ENCODE measurements at regions not wholly inside any gene's neighbourhood (a gene's known extent, or its start where the extent isn't known, plus 50 kb on each side); places are given as distances from the start of the nearest gene placed in this dataset.
A peak's percentile ranks its signal among the peaks of the same experiment; 100 is the strongest.

DNA sequence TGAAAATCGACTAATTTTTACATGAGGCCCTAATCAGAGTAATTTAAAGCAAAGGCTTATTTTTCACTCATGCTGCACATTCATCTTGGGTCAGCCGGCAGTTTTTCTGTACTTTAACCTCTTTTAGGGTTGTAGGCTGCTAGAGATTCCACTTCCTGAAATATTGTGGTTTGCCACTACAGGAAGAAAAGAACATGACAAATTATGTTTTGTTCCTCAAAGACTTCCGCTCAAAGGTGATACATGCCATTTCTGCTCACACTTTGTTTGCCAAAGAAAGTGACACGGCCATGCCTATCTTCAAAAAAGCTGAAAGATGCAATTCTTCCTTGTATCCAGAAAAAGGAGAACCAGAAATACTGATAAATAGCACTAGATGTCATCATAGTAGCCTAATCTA lies 183.4 kb upstream of the PPFIA2 start:
- H3K4me3 Mint-ChIP-seq = peak overlapping the region; percentile 58
- peak; percentile 26 for DNase-seq
- CTCF ChIA-PET = interaction anchor here (0.9 to 1.0 kb wide), 2 partner anchors 13 to 130 kb away, joined by 3 to 4 read pairs; no protein-coding TSS in a partner anchor
- no peaks in the 10 kb centered on the region for H3K27me3 Mint-ChIP-seq
- H3K27ac Mint-ChIP-seq = peak overlapping the region; percentile 88
- H3K9me3 Mint-ChIP-seq = peaks cover 5% of the 10 kb centered on the region
- peaks cover 3% of the 10 kb centered on the region for H3K36me3 Mint-ChIP-seq
- peaks cover 46% of the 10 kb centered on the region for H3K4me1 Mint-ChIP-seq

GRCh38 chr12:81930037-81930436 lies 170.9 kb upstream of the PPFIA2 start:
- no peaks in the 10 kb centered on the region for H3K9me3 Mint-ChIP-seq
- no peak overlapping the region for H3K27ac Mint-ChIP-seq
- CTCF ChIA-PET = no interaction called here
- H3K36me3 Mint-ChIP-seq = no peaks in the 10 kb centered on the region
- H3K4me1 Mint-ChIP-seq = no peaks in the 10 kb centered on the region
- no peak for DNase-seq
- H3K27me3 Mint-ChIP-seq = no peaks in the 10 kb centered on the region
- no peak overlapping the region for H3K4me3 Mint-ChIP-seq

GRCh38 chr12:81896771-81897170 lies 137.6 kb upstream of the PPFIA2 start:
- no peaks in the 10 kb centered on the region for H3K4me1 Mint-ChIP-seq
- peaks cover 31% of the 10 kb centered on the region for H3K9me3 Mint-ChIP-seq
- DNase-seq = no peak
- no peaks in the 10 kb centered on the region for H3K27me3 Mint-ChIP-seq
- H3K27ac Mint-ChIP-seq = no peak overlapping the region
- no peaks in the 10 kb centered on the region for H3K36me3 Mint-ChIP-seq
- CTCF ChIA-PET = interaction anchor here (1.6 kb wide), 1 partner anchor 11 kb away, joined by 3 read pairs; no protein-coding TSS in a partner anchor
- H3K4me3 Mint-ChIP-seq = no peak overlapping the region

DNA sequence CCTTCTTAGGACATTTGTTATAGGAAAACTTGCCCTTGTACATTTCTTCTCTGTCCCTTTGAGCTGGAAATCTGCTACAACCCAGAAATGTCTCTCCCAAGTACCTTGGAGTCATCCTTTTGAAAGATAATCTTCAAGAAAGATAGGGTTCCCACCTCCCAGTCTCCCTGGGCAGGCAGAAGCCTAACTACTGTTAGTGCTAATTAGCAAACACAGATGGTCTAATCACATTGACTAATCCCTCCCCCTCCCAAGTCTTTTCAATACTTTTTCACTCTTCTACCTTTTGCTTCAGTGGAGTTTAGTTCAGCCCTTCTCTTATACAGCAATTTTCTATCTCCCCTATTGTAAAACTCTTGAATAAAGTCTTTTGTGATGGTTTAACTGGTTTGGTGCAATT lies 129.8 kb upstream of the PPFIA2 start:
- Mint-ChIP-seq H3K9me3 (peaks cover 3% of the 10 kb centered on the region), H3K4me1 (no peaks in the 10 kb centered on the region), H3K4me3 (no peak overlapping the region), H3K36me3 (no peaks in the 10 kb centered on the region), H3K27me3 (no peaks in the 10 kb centered on the region), H3K27ac (no peak overlapping the region)
- CTCF ChIA-PET = no interaction called here
- no peak for DNase-seq

DNA sequence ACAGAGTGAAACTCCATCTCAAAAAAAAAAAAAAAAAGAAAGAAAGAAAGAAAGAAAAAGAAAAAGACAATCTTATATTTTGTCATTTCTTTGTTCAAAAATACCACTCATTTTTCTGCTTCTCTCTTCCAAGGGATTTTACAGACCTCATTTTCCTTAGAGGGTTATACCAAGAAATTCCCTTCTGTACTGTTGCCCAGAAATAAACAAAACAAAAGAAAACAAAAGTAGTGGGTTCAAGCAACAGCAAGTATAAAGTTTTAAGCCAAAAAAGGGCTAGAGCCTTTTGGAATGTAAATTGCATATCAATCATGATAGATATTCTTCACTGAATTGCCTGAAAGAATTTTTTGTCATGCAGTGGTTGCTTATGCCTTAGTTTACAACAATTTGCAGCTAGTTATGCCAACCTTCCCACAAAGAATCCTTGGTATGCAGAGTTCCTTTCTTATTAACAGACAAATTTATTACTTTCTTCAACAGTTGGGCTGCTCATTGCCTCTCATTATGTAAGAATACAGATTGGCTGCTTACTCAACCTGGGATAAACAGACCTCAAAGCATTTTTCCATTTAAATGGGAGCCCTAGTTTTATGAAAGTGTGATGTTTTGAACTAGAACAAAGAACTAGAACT lies 129.1 kb upstream of the PPFIA2 start:
- no peak for DNase-seq
- CTCF ChIA-PET = no interaction called here
- Mint-ChIP-seq H3K4me3 (no peak overlapping the region), H3K27me3 (no peaks in the 10 kb centered on the region), H3K36me3 (no peaks in the 10 kb centered on the region), H3K4me1 (no peaks in the 10 kb centered on the region), H3K27ac (no peak overlapping the region), H3K9me3 (peaks cover 3% of the 10 kb centered on the region)

GRCh38 chr12:81874586-81874985 lies 115.4 kb upstream of the PPFIA2 start:
- no peaks in the 10 kb centered on the region for H3K27me3 Mint-ChIP-seq
- H3K27ac Mint-ChIP-seq = no peak overlapping the region
- no peaks in the 10 kb centered on the region for H3K9me3 Mint-ChIP-seq
- no peak for DNase-seq
- CTCF ChIA-PET = no interaction called here
- H3K36me3 Mint-ChIP-seq = no peaks in the 10 kb centered on the region
- no peak overlapping the region for H3K4me3 Mint-ChIP-seq
- no peaks in the 10 kb centered on the region for H3K4me1 Mint-ChIP-seq

GRCh38 chr12:81874166-81874565 lies 115.0 kb upstream of the PPFIA2 start:
- H3K27ac Mint-ChIP-seq = no peak overlapping the region
- H3K9me3 Mint-ChIP-seq = no peaks in the 10 kb centered on the region
- DNase-seq = no peak
- no peaks in the 10 kb centered on the region for H3K36me3 Mint-ChIP-seq
- no peaks in the 10 kb centered on the region for H3K4me1 Mint-ChIP-seq
- no peaks in the 10 kb centered on the region for H3K27me3 Mint-ChIP-seq
- no peak overlapping the region for H3K4me3 Mint-ChIP-seq
- CTCF ChIA-PET = no interaction called here

DNA sequence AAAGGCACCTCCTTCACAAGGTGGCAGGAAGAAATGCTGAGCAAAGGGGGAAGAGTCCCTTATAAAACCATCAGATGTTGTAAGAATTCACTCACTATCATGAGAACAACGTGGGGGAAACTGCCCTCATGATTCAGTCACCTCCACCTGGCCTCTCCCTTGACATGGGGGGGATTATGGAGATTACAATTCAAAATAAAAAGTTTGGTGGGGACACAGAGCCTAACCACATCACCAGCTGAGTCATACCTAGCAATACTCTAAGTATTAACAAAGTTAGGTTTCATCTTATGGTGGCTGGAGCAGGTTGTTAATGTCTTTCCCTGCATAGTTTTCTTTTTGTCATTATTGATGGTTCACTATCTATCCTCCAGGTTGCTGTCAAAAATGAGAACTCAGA lies 113.2 kb upstream of the PPFIA2 start:
- DNase-seq = no peak
- no peaks in the 10 kb centered on the region for H3K9me3 Mint-ChIP-seq
- CTCF ChIA-PET = no interaction called here

DNA sequence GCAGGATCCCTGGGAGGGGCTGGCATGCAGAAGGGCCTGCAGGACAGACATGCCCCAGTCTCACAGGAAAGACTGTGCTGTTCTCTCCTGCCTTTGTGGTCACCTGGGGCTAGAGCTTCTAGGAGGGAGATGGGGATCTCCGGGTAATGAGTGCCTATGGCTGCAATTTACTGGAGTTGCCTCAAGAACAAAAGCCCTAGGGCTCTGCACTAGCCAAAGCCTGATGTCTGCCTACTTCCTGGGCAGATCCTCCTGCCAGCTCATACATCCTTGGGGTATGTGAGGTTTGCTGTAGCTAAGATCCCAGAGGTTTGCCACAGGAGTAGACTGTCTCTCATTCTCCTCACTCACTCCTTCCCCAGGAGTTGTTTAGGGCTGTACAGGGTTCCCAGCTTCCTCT lies 106.9 kb upstream of the PPFIA2 start:
- no peaks in the 10 kb centered on the region for H3K4me1 Mint-ChIP-seq
- no peaks in the 10 kb centered on the region for H3K9me3 Mint-ChIP-seq
- H3K27ac Mint-ChIP-seq = no peak overlapping the region
- DNase-seq = no peak
- H3K4me3 Mint-ChIP-seq = no peak overlapping the region
- H3K36me3 Mint-ChIP-seq = no peaks in the 10 kb centered on the region
- CTCF ChIA-PET = no interaction called here
- H3K27me3 Mint-ChIP-seq = no peaks in the 10 kb centered on the region

More for the DNA sequence above, 113.2 kb upstream of the PPFIA2 start:
- Mint-ChIP-seq H3K36me3 (no peaks in the 10 kb centered on the region), H3K27ac (no peak overlapping the region), H3K4me1 (no peaks in the 10 kb centered on the region), H3K27me3 (no peaks in the 10 kb centered on the region), H3K4me3 (no peak overlapping the region)

DNA sequence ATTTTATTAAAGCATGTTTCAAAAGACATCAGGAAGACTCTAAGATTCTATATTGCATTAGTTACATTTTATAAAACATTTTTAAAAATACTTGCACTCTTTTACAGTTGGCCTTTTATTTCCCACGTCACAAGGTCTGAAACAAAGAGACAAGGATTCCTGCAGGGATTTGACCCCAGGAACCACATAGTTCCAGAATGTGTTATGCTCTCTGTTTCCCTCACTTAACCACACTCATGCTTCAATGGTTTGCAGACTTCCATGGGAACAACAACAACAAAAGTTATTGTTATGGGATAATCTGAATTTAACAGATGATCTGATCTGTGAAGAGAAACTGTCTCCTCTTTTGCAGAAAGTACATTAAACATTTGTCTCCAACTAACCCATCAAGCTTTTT lies 104.3 kb upstream of the PPFIA2 start:
- Mint-ChIP-seq H3K4me3 (no peak overlapping the region), H3K4me1 (no peaks in the 10 kb centered on the region), H3K27me3 (no peaks in the 10 kb centered on the region), H3K27ac (no peak overlapping the region), H3K36me3 (no peaks in the 10 kb centered on the region), H3K9me3 (no peaks in the 10 kb centered on the region)
- CTCF ChIA-PET = interaction anchor here (0.6 kb wide), 1 partner anchor 265 kb away, joined by 5 read pairs; no protein-coding TSS in a partner anchor
- no peak for DNase-seq

GRCh38 chr12:81859521-81859920 lies 100.4 kb upstream of the PPFIA2 start:
- H3K4me3 Mint-ChIP-seq = no peak overlapping the region
- H3K36me3 Mint-ChIP-seq = no peaks in the 10 kb centered on the region
- no peaks in the 10 kb centered on the region for H3K27me3 Mint-ChIP-seq
- CTCF ChIA-PET = interaction anchor here (0.6 kb wide), 1 partner anchor 24 kb away, joined by 3 read pairs; no protein-coding TSS in a partner anchor
- no peak overlapping the region for H3K27ac Mint-ChIP-seq
- H3K9me3 Mint-ChIP-seq = no peaks in the 10 kb centered on the region
- H3K4me1 Mint-ChIP-seq = no peaks in the 10 kb centered on the region
- DNase-seq = no peak

DNA sequence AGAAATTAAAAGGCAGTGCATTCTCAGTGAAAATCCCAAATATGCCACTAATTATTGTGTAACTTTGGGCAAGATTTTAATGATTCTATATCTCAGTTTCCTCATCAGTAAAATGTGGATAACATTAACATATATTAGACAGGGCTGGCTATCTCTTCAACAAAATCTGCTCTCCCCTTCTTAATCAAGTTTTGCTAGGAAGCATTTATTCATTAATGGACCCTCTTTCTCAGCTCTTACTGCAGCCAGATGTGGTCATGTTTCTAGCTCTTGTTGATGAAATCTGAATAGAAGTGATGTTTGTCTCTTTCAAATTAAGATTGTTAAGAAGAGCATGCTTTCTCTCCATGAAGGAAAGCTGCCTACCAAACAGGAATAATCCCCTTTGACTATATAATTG lies 84.4 kb upstream of the PPFIA2 start:
- no peak for DNase-seq
- Mint-ChIP-seq H3K27ac (no peak overlapping the region), H3K4me1 (no peaks in the 10 kb centered on the region), H3K9me3 (no peaks in the 10 kb centered on the region), H3K4me3 (no peak overlapping the region), H3K27me3 (no peaks in the 10 kb centered on the region), H3K36me3 (no peaks in the 10 kb centered on the region)
- CTCF ChIA-PET = no interaction called here

DNA sequence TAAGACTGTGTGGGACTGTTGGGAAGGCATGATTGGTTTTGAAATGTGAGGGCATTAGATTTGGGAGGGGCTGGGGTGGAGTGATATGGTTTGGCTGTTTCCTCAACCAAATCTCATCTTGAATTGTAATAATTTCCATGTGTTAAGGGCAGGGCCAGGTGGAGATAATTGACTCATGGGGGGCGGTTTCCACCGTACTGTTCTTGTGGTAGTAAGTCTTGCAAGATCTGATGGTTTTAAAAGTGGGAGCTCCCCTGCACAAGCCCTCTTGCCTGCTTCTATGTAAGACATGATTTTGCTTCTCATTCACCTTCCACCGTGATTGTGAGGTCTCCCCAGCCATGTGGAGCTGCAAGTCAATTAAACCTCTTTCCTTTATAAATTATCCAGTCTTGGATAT lies 76.6 kb upstream of the PPFIA2 start:
- Mint-ChIP-seq H3K36me3 (no peaks in the 10 kb centered on the region), H3K4me3 (no peak overlapping the region), H3K4me1 (no peaks in the 10 kb centered on the region), H3K27me3 (no peaks in the 10 kb centered on the region), H3K27ac (no peak overlapping the region), H3K9me3 (no peaks in the 10 kb centered on the region)
- CTCF ChIA-PET = no interaction called here
- DNase-seq = no peak

DNA sequence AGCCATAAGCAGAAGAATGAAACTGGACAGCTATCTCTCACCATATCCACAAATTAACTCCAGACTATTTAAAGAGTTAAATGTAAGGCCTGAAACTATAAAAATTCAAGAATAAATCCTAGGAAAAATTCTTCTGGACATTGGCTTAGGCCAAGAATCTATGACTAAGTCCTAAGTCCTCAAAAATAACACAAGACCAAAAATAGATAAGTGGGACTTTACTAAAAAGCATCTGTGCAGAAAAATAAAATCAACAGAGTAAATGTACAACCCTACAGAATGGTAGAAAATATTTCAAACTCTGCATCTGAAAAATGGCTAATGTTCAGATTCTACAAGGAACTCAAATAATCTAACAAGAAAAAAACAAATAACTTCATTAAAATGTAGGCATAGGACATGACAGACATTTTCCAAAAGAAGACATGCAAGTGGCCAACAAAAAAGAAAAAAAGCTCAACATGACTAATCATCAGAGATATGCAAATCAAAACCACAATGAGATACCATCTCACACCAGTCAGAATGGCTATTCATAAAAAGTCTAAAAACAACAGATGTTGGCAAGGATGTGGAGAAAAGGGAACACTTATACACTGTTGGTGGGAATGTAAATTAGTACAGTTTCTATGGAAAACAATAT lies 61.0 kb upstream of the PPFIA2 start:
- Mint-ChIP-seq H3K4me1 (peaks cover 7% of the 10 kb centered on the region), H3K36me3 (no peaks in the 10 kb centered on the region), H3K27me3 (no peaks in the 10 kb centered on the region), H3K4me3 (no peak overlapping the region), H3K9me3 (no peaks in the 10 kb centered on the region), H3K27ac (no peak overlapping the region)
- DNase-seq = no peak
- CTCF ChIA-PET = no interaction called here

- no peak for DNase-seq
- peaks cover 7% of the 10 kb centered on the region for H3K9me3 Mint-ChIP-seq
- CTCF ChIA-PET = no interaction called here
- H3K4me3 Mint-ChIP-seq = no peak overlapping the region
- peaks cover 8% of the 10 kb centered on the region for H3K4me1 Mint-ChIP-seq
- no peaks in the 10 kb centered on the region for H3K27me3 Mint-ChIP-seq
- H3K36me3 Mint-ChIP-seq = no peaks in the 10 kb centered on the region
- H3K27ac Mint-ChIP-seq = no peak overlapping the region
Observed at GRCh38 chr12:81815611-81816010, 56.5 kb upstream of the PPFIA2 start.

Measured in activated naive CD4-positive, alpha-beta T cell treated with anti-CD3 and anti-CD28 coated beads, Interleukin-2, amount 10 ng/mL, durations not matched to agents 7 days and 5 days (primary cell).